Astrocyte (in vitro differentiated cells and primary cell): ENCODE measurements at regions not wholly inside any gene's neighbourhood (a gene's known extent, or its start where the extent isn't known, plus 50 kb on each side); places are given as distances from the start of the nearest gene placed in this dataset.

Experiments
- DNase-seq: peaks from one replicate; pipeline ENCODE4 v3.0.0-alpha.2; 2010; ENCODE audit warnings: low read depth
- FAIRE-seq: peaks from 2 replicates; lab custom pipeline; 2011; peaks lifted over from hg19 to GRCh38; lab: Jason Lieb, UNC
- H2AFZ ChIP-seq: 2 replicates; pipeline ENCODE4 v1.6.0; 2012; ENCODE audit warnings: low read depth, low read length, inconsistent platforms
- H3K27ac ChIP-seq: 2 replicates; pipeline ENCODE4 v1.5.1; 2011; ENCODE audit warnings: low read depth, low read length, inconsistent platforms
- H3K27me3 ChIP-seq: 2 replicates; pipeline ENCODE4 v1.6.0; 2011; ENCODE audit warnings: low read length, inconsistent platforms; ENCODE audit not compliant: insufficient read depth
- H3K36me3 ChIP-seq: 2 replicates; pipeline ENCODE4 v1.5.1; 2011; ENCODE audit warnings: low read length, inconsistent platforms; ENCODE audit not compliant: insufficient read depth
- H3K4me1 ChIP-seq: 2 replicates; pipeline ENCODE4 v1.5.1; 2011; ENCODE audit warnings: low read length, inconsistent platforms; ENCODE audit not compliant: insufficient read depth
- H3K4me2 ChIP-seq: 2 replicates; pipeline ENCODE4 v1.6.0; 2012; ENCODE audit warnings: low read length, inconsistent platforms
- H3K4me3 ChIP-seq: 2 replicates; pipeline ENCODE4 v1.5.1; 2011; ENCODE audit warnings: low read depth, mild to moderate bottlenecking, low read length, inconsistent platforms; ENCODE audit not compliant: insufficient read depth
- H3K79me2 ChIP-seq: 2 replicates; pipeline ENCODE4 v1.6.0; 2012; ENCODE audit warnings: mild to moderate bottlenecking, low read length, inconsistent platforms; ENCODE audit not compliant: insufficient read depth
- H3K9ac ChIP-seq: 2 replicates; pipeline ENCODE4 v1.6.0; 2012; ENCODE audit warnings: mild to moderate bottlenecking, low read length, inconsistent platforms
- H3K9me3 ChIP-seq: 2 replicates; pipeline ENCODE4 v1.5.1; 2012; ENCODE audit warnings: low read depth, mild to moderate bottlenecking, low read length, inconsistent platforms; ENCODE audit not compliant: insufficient read depth
- H4K20me1 ChIP-seq: 2 replicates; pipeline ENCODE4 v1.6.0; 2012; ENCODE audit warnings: low read length, inconsistent platforms; ENCODE audit not compliant: insufficient read depth
- H3K27ac Mint-ChIP-seq: one replicate; pipeline ENCODE4 v1.8.0; 2021; ENCODE audit warnings: mild to moderate bottlenecking, mixed read lengths; ENCODE audit not compliant: unreplicated experiment
- H3K27me3 Mint-ChIP-seq: one replicate; pipeline ENCODE4 v1.8.0; 2021; ENCODE audit warnings: low read depth, mixed read lengths; ENCODE audit not compliant: unreplicated experiment
- H3K36me3 Mint-ChIP-seq: one replicate; pipeline ENCODE4 v1.8.0; 2021; ENCODE audit warnings: low read depth, mixed read lengths; ENCODE audit not compliant: unreplicated experiment
- H3K4me1 Mint-ChIP-seq: one replicate; pipeline ENCODE4 v1.8.0; 2021; ENCODE audit warnings: low read depth, mixed read lengths; ENCODE audit not compliant: unreplicated experiment
- H3K4me3 Mint-ChIP-seq: one replicate; pipeline ENCODE4 v1.8.0; 2021; ENCODE audit warnings: mild to moderate bottlenecking, moderate library complexity, mixed read lengths; ENCODE audit not compliant: unreplicated experiment
- H3K9me3 Mint-ChIP-seq: one replicate; pipeline ENCODE4 v1.8.0; 2021; ENCODE audit warnings: mild to moderate bottlenecking, mixed read lengths; ENCODE audit not compliant: unreplicated experiment
- EZH2 ChIP-seq: IDR thresholded peaks from 2 replicates; pipeline ENCODE4 v1.6.1; 2012; ENCODE audit warnings: mild to moderate bottlenecking, low read length, inconsistent platforms; ENCODE audit not compliant: insufficient read depth
- TF ChIP-seq, protein P1 (sequence below): IDR thresholded peaks from 2 replicates; pipeline ENCODE4 v1.5.1; 2011; ENCODE audit warnings: low read depth, mild to moderate bottlenecking, inconsistent platforms, low read length, moderate library complexity; ENCODE audit not compliant: insufficient read depth

DNA sequence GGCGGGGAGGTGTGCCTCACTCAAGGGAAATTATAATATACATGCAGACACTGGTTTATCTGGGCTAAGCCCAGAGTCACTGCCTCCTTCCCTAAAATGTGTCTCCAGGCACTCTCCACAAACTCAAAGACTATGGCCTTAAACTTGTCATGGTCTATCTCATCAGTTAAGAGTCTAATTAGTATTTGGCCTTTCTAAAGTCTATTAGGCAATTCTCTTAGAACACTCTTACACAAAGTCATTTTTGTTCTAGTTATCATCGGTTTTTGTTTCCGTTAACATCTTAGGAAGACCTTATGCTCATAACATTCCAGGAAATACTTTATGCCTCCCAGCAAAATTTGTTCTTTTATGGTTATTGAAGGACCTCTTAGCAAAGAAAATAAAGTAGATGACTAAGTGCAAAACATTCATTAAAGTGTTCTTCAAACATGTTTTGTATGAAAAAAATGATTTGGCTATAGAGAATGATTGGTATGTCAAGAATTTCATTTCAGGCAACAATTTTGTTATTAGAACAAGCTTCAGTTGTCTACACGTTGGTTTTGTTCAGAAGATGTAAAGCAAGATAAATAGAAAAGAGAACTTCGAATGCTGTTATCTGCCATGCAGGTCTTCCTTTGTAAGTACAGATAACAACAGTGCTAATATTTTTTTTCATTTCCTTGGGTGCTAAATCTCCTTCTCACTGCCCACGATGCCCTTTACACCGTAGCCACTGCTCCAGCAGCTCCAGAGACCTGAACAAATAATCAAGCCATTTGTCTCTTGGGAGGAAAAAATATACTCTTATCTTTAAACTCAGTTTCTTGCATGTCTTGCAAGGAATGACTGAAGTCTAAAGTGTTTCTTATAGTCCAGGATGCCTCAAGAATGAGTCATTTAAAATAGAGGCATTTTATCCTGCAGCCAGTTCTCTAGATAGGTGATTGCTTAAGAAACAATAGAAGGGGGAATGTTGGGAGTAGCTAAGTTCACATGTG, 170.4 kb downstream of the HTR1B start:
- H4K20me1 ChIP-seq, result no peaks in the 10 kb centered on the region
- H3K9me3 Mint-ChIP-seq, result no peaks in the 10 kb centered on the region
- H2AFZ ChIP-seq, result no peak overlapping the region
- no peaks in the 10 kb centered on the region for H3K36me3 ChIP-seq
- H3K4me2 ChIP-seq, result peak overlapping the region; percentile 75
- peak; percentile 83 for FAIRE-seq
- H3K9me3 ChIP-seq, result no peaks in the 10 kb centered on the region
- H3K4me3 Mint-ChIP-seq, result no peak overlapping the region
- H3K4me1 Mint-ChIP-seq, result peaks cover 29% of the 10 kb centered on the region
- peak overlapping the region; percentile 21 for H3K9ac ChIP-seq
- H3K79me2 ChIP-seq, result no peaks in the 10 kb centered on the region
- no peaks in the 10 kb centered on the region for H3K27me3 Mint-ChIP-seq
- no peak overlapping the region for H3K4me3 ChIP-seq
- TF ChIP-seq EZH2, result no peak
- TF ChIP-seq, protein P1, sequence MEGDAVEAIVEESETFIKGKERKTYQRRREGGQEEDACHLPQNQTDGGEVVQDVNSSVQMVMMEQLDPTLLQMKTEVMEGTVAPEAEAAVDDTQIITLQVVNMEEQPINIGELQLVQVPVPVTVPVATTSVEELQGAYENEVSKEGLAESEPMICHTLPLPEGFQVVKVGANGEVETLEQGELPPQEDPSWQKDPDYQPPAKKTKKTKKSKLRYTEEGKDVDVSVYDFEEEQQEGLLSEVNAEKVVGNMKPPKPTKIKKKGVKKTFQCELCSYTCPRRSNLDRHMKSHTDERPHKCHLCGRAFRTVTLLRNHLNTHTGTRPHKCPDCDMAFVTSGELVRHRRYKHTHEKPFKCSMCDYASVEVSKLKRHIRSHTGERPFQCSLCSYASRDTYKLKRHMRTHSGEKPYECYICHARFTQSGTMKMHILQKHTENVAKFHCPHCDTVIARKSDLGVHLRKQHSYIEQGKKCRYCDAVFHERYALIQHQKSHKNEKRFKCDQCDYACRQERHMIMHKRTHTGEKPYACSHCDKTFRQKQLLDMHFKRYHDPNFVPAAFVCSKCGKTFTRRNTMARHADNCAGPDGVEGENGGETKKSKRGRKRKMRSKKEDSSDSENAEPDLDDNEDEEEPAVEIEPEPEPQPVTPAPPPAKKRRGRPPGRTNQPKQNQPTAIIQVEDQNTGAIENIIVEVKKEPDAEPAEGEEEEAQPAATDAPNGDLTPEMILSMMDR, result no peak
- peaks cover 20% of the 10 kb centered on the region for H3K4me1 ChIP-seq
- no peaks in the 10 kb centered on the region for H3K27me3 ChIP-seq
- H3K27ac ChIP-seq, result peak overlapping the region; percentile 72
- no peaks in the 10 kb centered on the region for H3K36me3 Mint-ChIP-seq
- H3K27ac Mint-ChIP-seq, result peak overlapping the region; percentile 99
- DNase-seq, result peak; percentile 85

DNA sequence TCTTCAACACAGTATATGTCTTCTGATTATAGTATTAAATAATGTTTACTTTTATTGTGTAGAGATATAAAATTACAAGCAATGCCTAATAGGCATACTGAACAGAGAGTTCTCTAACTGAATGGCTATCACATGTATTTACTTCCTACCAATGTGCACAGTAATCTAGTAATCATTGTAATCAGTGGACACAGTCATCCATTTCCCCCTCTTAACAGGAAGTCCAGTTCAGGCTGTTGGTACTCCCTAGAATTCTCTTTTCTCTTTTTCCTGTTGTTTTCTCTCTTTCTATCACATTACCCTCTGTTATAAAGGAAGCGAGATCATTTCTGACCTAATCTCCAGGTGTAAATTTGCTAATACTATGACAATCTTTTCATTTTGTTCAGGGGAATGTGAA, 172.5 kb downstream of the HTR1B start:
- FAIRE-seq (no peak), DNase-seq (no peak)
- no peak overlapping the region for H3K4me3 ChIP-seq
- peaks cover 20% of the 10 kb centered on the region for H3K4me1 ChIP-seq
- Mint-ChIP-seq H3K4me3 (no peak overlapping the region), H3K4me1 (peaks cover 29% of the 10 kb centered on the region), H3K9me3 (no peaks in the 10 kb centered on the region), H3K27ac (peak overlapping the region; percentile 70), H3K36me3 (no peaks in the 10 kb centered on the region), H3K27me3 (no peaks in the 10 kb centered on the region)
- TF ChIP-seq EZH2, result no peak
- TF ChIP-seq, protein P1, result no peak
- H3K9ac ChIP-seq, result no peak overlapping the region
- no peaks in the 10 kb centered on the region for H3K36me3 ChIP-seq
- H4K20me1 ChIP-seq, result no peaks in the 10 kb centered on the region
- H3K4me2 ChIP-seq, result no peak overlapping the region
- no peaks in the 10 kb centered on the region for H3K27me3 ChIP-seq
- H3K79me2 ChIP-seq, result no peaks in the 10 kb centered on the region
- H3K9me3 ChIP-seq, result no peaks in the 10 kb centered on the region
- H2AFZ ChIP-seq, result no peak overlapping the region
- no peak overlapping the region for H3K27ac ChIP-seq

DNA sequence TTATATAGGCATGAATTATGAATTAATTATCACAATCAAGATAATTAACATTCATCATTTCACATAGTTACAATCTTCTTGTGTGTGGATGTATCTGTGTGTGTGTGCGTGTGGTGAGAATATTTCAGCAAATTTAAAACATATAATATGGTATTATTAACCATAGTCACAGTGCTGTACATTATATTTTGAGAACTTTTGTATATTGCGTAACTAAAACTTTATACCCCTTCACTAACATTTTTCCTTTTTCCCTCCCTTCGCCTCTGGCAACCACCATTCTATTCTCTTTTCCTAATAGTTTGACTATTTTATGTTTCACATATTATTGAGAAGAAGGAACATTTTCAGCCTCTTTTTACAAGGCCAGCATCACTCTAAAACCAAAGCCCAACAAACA, 176.8 kb downstream of the HTR1B start:
- H3K4me1 Mint-ChIP-seq, result peaks cover 8% of the 10 kb centered on the region
- Histone ChIP-seq H3K4me2 (no peak overlapping the region), H3K9ac (no peak overlapping the region), H4K20me1 (no peaks in the 10 kb centered on the region), H2AFZ (no peak overlapping the region), H3K4me3 (no peak overlapping the region), H3K27ac (no peak overlapping the region), H3K36me3 (no peaks in the 10 kb centered on the region), H3K79me2 (no peaks in the 10 kb centered on the region), H3K9me3 (no peaks in the 10 kb centered on the region), H3K4me1 (no peaks in the 10 kb centered on the region), H3K27me3 (no peaks in the 10 kb centered on the region)
- H3K27me3 Mint-ChIP-seq, result no peaks in the 10 kb centered on the region
- DNase-seq (no peak), FAIRE-seq (no peak)
- H3K27ac Mint-ChIP-seq, result no peak overlapping the region
- TF ChIP-seq, protein P1, result no peak
- no peak for TF ChIP-seq EZH2
- H3K9me3 Mint-ChIP-seq, result peaks cover 3% of the 10 kb centered on the region
- H3K4me3 Mint-ChIP-seq, result no peak overlapping the region
- H3K36me3 Mint-ChIP-seq, result peaks cover 6% of the 10 kb centered on the region
